CD4-positive, alpha-beta T cell treated with Interleukin-15 for 4 hours (primary cell): ENCODE measurements at regions not wholly inside any gene's neighbourhood (a gene's known extent, or its start where the extent isn't known, plus 50 kb on each side); places are given as distances from the start of the nearest gene placed in this dataset.

Experiments
- DNase-seq: peaks from one replicate; pipeline ENCODE4 v3.0.0-alpha.2; 2020; ENCODE audit warnings: low spot score

DNA sequence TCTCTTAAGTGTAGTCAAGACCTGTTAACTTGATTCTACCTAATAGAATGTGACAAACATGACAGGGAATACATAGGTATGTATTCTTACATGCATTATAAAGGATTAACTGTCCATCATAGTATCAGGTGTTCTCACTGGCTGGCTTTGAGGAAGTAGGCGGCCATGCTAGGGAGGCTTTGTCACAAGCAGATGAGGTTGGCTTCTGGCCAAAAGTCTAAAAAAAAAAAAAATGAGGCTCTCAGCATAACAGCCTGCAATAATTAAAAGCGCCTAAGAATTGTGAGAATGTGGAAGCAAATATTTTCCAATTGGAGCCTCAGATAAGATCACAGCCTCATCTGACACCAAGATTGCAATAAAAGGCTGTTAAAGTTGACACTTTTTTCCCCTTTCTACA lies 1256.8 kb upstream of the SORCS1 start:
- DNase-seq: no peak

DNA sequence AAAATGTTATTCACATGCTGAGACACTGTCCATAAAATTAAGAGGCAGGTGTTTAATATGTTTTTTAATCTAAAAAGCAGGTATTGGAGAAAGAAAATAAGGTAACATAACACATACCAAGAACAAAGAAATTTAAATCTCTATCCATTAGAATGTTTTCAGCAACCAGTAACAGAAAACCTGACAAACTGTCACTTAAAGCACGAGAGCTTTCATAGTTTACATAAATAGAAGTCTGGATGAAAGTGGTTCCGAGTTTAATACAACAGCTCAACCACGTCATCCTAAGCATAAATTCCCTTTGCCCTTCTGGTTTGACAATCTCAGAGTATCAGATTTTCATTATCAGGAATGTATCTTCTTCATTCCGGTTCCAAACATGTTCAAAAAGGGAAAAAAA lies 1249.4 kb upstream of the SORCS1 start:
- DNase-seq: no peak

GRCh38 chr10:108412323-108412722 lies 1247.8 kb upstream of the SORCS1 start:
- DNase-seq: no peak

DNA sequence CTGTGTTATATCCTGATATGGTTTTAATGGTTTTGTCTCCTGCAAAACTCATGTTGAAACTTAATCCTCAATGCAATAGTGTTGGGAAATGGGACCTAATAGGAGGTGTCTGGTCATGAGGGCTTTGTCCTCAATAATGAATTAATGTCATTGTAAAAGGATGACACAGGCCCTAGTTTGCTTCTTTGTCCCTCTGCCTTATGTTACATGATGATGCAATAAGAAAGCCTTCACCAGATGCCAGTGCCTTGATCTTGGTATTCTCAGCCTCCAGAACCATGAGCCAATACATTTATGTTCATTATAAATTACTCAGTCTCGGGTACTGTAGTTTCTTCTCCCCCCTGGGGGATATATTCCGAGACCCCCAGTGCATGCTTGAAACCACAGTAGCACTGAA lies 1247.4 kb upstream of the SORCS1 start:
- DNase-seq: no peak

DNA sequence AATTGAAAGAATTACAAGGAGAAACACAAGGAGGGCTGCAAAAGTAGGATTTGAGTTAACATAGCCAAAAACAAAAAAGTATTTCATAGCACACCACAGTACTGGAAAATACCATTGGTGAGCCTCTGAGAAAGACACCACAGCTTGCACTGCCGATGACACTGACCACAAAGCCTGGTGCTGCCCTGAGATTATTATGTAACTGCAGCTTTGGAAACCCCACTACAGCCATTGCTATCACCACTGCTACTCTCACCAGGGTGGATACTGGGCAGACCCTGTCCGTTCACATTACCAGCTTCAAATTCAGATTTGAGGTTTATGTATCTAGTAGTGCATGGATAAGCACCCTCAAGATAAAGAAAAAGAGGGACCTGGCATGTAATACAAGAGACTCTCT lies 1246.7 kb upstream of the SORCS1 start:
- DNase-seq: no peak

DNA sequence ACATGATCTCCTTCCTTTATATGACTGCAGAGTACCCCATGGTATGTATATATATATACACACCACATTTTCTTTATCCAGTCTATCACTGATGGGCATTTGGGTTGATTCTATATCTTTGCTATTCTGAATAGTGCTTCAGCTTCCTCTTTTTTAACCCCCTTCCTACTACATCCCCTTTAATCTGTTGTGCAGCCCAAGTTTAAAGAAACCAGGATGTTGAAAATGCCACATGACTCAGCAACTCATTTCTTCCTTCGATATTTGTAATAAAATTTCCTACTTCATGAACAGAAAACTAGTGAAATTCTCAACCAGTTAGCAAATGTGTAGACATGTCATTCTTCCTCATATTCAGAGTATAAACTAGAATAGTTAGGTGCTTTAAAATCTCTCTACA lies 1245.7 kb upstream of the SORCS1 start:
- no peak for DNase-seq

DNA sequence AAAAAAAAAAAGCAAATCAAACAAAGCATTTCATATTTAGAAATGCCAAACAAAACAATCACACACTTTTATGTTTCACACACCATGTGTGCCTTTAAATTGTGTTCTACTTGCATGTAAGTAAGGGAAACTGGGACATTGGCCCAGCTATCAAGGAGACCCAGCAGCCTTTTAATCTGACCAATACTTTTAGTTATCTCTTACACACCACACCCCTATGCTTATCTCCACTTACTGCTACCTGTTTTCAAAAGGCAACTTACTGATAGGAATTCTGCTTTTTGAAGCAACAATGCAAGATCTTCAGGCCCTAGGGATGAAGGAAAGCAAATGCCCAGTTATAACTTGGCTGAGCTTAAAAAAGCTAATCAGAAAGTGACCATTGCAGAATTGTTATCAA lies 1244.8 kb upstream of the SORCS1 start:
- no peak for DNase-seq

DNA sequence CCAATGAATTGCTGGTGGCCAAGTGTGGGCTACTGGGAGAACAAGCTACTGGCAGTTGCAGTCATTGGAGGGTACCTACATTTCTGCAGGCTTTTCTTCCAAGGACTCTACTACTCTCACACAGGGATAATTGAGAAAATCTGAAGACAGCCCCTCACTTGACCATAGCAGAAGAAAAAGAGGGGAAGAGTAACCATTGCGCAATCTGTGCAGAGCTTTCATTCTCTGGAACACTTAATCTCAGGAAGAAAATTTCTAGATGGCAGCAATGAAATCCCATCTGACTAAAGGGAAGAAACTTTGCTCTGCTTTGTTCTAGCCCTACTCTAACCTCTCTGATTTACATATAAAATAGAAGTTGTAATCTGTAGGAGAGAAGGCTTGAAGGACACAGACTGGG lies 1239.6 kb upstream of the SORCS1 start:
- no peak for DNase-seq

GRCh38 chr10:108399465-108399864 lies 1235.0 kb upstream of the SORCS1 start:
- DNase-seq: no peak

- no peak for DNase-seq
Measured at GRCh38 chr10:108393089-108393488, 1228.6 kb upstream of the SORCS1 start.

- no peak for DNase-seq
Measured at GRCh38 chr10:108392286-108392685, 1227.8 kb upstream of the SORCS1 start.

DNA sequence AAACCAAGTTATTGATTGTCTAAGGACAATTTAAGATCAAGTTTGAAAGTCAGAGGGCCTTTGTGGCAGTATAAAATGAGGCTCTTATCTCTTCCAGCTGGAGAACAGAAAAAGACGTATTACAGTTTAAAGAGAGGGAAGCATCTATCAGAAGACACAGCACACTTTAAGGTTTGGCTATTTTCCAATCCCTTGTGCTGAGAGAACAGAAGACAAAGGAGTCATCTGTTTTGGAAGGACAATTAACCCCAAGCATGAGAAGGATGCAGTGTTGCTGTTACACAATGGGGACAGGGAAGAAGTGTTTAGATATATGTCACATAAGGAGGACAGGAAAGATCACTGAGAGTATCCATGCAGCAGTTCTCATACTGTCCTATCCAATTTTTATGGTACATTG lies 1224.2 kb upstream of the SORCS1 start:
- DNase-seq: no peak

GRCh38 chr10:108385963-108386362 lies 1221.5 kb upstream of the SORCS1 start:
- DNase-seq: no peak

GRCh38 chr10:108384378-108384777 lies 1219.9 kb upstream of the SORCS1 start:
- DNase-seq: no peak

DNA sequence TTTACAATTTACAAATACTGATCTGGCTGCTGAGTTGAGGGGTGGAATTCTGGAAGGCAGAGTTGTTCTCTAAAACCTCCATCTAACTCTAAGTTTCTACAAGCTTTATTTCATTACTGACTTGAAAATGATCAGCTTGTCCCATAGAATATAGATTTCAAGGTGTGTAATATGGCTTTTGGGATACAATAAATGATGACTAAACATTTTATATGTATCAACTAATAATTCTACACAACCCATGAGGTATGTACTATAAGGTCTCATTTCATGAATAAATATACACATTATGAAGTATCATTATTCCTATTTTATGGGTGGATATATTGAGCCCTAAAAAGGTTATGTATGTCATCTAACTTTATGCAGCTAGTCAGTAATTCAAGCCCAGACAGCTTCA lies 1214.3 kb upstream of the SORCS1 start:
- DNase-seq: no peak

DNA sequence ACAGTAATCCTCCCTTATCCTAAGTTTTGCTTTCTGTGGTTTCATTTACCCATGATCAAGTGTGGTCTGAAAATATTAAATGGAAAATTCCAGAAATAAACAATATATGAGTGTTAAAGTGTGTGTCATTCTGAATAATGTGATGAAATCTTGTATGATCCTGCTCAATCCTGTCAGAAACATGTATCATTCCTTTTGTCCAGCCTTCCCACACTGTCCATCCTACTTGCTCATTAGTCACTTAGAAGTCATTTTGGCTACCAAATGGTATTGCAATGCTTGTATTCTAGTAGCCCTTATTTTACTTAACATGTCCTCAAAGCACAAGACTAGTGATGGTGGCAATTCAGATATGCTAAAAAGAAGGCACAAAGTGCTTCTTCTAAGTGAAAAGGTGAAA lies 1211.2 kb upstream of the SORCS1 start:
- no peak for DNase-seq

GRCh38 chr10:108374991-108375390 lies 1210.5 kb upstream of the SORCS1 start:
- no peak for DNase-seq

DNA sequence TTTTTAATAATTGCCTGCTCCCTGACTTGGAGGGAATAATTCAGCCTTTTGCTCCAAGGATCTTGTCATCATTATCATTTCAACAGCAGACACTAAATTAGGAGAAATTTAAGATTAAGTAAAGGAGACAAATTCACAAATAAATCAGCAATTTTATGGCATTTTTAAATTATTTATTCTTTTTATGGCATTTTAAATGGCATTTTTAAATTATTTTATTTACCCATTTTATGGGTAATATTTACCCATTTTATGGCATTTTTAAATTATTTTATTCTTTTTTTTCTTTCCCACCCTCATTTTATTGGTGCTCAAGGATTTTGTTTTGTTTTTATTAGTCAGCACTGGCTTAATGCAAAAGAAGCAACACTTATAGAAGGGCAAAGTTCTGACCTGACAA lies 1201.0 kb upstream of the SORCS1 start:
- DNase-seq: no peak

GRCh38 chr10:108363576-108363975 lies 1199.1 kb upstream of the SORCS1 start:
- no peak for DNase-seq

GRCh38 chr10:108362961-108363360 lies 1198.5 kb upstream of the SORCS1 start:
- no peak for DNase-seq

GRCh38 chr10:108362296-108362695 lies 1197.8 kb upstream of the SORCS1 start:
- DNase-seq: no peak

DNA sequence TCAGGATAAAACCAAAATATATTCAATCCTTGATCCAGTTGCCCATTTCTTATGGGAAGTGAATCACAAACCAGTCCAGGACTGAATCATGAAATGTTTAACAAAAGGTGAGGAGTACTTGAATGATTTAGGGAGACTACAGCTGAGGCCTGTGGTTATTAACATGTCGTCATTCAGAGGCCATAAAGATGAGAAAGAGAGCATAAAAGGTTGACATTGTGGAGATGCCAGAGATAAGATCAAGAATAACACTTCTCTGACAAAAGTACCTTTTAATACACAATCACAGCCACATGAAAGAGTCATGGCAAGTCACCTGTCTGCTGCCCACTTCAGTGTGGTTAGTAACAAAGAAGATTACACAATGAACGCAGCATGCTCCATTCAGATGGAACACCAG lies 1195.7 kb upstream of the SORCS1 start:
- DNase-seq: no peak

GRCh38 chr10:108358912-108359311 lies 1194.4 kb upstream of the SORCS1 start:
- DNase-seq: no peak

DNA sequence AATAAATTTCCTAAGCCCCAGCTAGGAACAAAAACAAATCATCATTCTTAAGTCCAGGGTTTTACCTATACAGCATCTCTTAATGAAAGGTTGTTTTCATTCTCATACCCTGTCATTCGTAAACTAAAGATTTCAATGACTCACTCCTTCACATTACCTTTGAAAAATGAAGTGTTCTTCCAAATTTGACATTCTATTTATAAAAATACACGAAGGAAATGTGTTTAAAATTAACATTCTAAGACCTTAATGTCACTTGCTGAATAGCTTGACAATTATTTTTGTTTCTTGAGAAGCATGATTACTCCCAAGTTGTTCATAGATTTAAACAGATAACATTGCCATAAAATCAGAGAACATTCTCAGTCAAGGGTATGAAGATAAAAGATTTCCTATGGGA lies 1188.3 kb upstream of the SORCS1 start:
- no peak for DNase-seq

- no peak for DNase-seq
Measured at GRCh38 chr10:108348215-108348614, 1183.7 kb upstream of the SORCS1 start.
